ENCODE measurements at regions not wholly inside any gene's neighbourhood (a gene's known extent, or its start where the extent isn't known, plus 50 kb on each side); places are given as distances from the start of the nearest gene placed in this dataset.

- no peaks in the 10 kb centered on the region for H3K27me3 ChIP-seq
- no peak for TF ChIP-seq POLR2A (IDR thresholded peaks at IDR 0.05)
- no peak for TF ChIP-seq CTCF (IDR thresholded peaks at IDR 0.05)
- no peaks in the 10 kb centered on the region for H3K4me1 ChIP-seq
- peaks cover 0 to 9% (median 0%) of the 10 kb centered on the region in 4 donors for H3K9me3 ChIP-seq
- no peaks in the 10 kb centered on the region for H3K36me3 ChIP-seq
- H3K27ac ChIP-seq, result no peak overlapping the region
- DNase-seq, result no peak
- no peak overlapping the region for H3K4me3 ChIP-seq
These were observed 202.9 kb upstream of the TCERG1L start for GRCh38 chr10:131514454-131514853.

GRCh38 chr10:131516285-131516684 lies 204.8 kb upstream of the TCERG1L start:
- no peak overlapping the region for H3K27ac ChIP-seq
- no peak overlapping the region for H3K4me3 ChIP-seq
- no peaks in the 10 kb centered on the region for H3K27me3 ChIP-seq
- H3K36me3 ChIP-seq, result no peaks in the 10 kb centered on the region
- DNase-seq, result no peak
- TF ChIP-seq CTCF (IDR thresholded peaks at IDR 0.05), result no peak
- TF ChIP-seq POLR2A (IDR thresholded peaks at IDR 0.05), result no peak
- H3K9me3 ChIP-seq, result peaks cover 0 to 4% (median 0%) of the 10 kb centered on the region in 4 donors
- H3K4me1 ChIP-seq, result no peaks in the 10 kb centered on the region

- DNase-seq, result no peak
- H3K27ac ChIP-seq, result no peak overlapping the region
- H3K27me3 ChIP-seq, result no peaks in the 10 kb centered on the region
These were observed 206.3 kb upstream of the TCERG1L start for GRCh38 chr10:131517781-131518180.

GRCh38 chr10:131519723-131520605 lies 208.4 kb upstream of the TCERG1L start:
- no peak for DNase-seq
- no peak for TF ChIP-seq POLR2A (IDR thresholded peaks at IDR 0.05)
- no peak for TF ChIP-seq CTCF (IDR thresholded peaks at IDR 0.05)
- H3K4me1 ChIP-seq, result no peaks in the 10 kb centered on the region
- H3K27ac ChIP-seq, result no peak overlapping the region
- H3K4me3 ChIP-seq, result no peak overlapping the region
- H3K27me3 ChIP-seq, result no peaks in the 10 kb centered on the region
- H3K36me3 ChIP-seq, result no peaks in the 10 kb centered on the region
- peaks cover 0 to under 1% (median 0%) of the 10 kb centered on the region in 4 donors for H3K9me3 ChIP-seq

More at GRCh38 chr10:131517781-131518180, 206.3 kb upstream of the TCERG1L start:
- TF ChIP-seq CTCF (IDR thresholded peaks at IDR 0.05), result no peak
- TF ChIP-seq POLR2A (IDR thresholded peaks at IDR 0.05), result no peak
- Histone ChIP-seq H3K9me3 (peaks cover 0 to 3% (median 0%) of the 10 kb centered on the region in 4 donors), H3K4me3 (no peak overlapping the region), H3K4me1 (no peaks in the 10 kb centered on the region), H3K36me3 (no peaks in the 10 kb centered on the region)

GRCh38 chr10:131531265-131532190 lies 220.0 kb upstream of the TCERG1L start:
- Histone ChIP-seq H3K27ac (no peak overlapping the region), H3K4me3 (no peak overlapping the region), H3K36me3 (no peaks in the 10 kb centered on the region), H3K4me1 (no peaks in the 10 kb centered on the region), H3K27me3 (no peaks in the 10 kb centered on the region), H3K9me3 (no peaks in the 10 kb centered on the region)
- no peak for TF ChIP-seq POLR2A (IDR thresholded peaks at IDR 0.05)
- no peak for TF ChIP-seq CTCF (IDR thresholded peaks at IDR 0.05)
- DNase-seq, result no peak

Measured in Peyer's patch (tissue), 4 donors.